ENCODE measurements at regions not wholly inside any gene's neighbourhood (a gene's known extent, or its start where the extent isn't known, plus 50 kb on each side); places are given as distances from the start of the nearest gene placed in this dataset.

- no peak for DNase-seq (ENCODE audit: low read depth)
- Histone ChIP-seq H3K27me3 (ENCODE audit: control insufficient read depth, insufficient read depth, low read length) (no peaks in the 10 kb centered on the region), H3K4me3 (ENCODE audit: low read depth, low read length) (no peak overlapping the region), H3K36me3 (ENCODE audit: control insufficient read depth, insufficient read depth, low read length) (no peaks in the 10 kb centered on the region)
- no peak for TF ChIP-seq CTCF (IDR thresholded peaks at IDR 0.05; ENCODE audit: insufficient read depth, low read length, poor library complexity, severe bottlenecking)
Measured at GRCh38 chr6:23731609-23732008, 394.4 kb upstream of the NRSN1 start.

GRCh38 chr6:23732521-23732920, 393.5 kb upstream of the NRSN1 start:
- H3K4me3 ChIP-seq (ENCODE audit: low read depth, low read length): no peak overlapping the region
- DNase-seq (ENCODE audit: low read depth): no peak
- no peak for TF ChIP-seq CTCF (IDR thresholded peaks at IDR 0.05; ENCODE audit: insufficient read depth, low read length, poor library complexity, severe bottlenecking)
- H3K36me3 ChIP-seq (ENCODE audit: control insufficient read depth, insufficient read depth, low read length): no peaks in the 10 kb centered on the region
- no peaks in the 10 kb centered on the region for H3K27me3 ChIP-seq (ENCODE audit: control insufficient read depth, insufficient read depth, low read length)

GRCh38 chr6:23735151-23735550, 390.9 kb upstream of the NRSN1 start:
- no peak overlapping the region for H3K4me3 ChIP-seq (ENCODE audit: low read depth, low read length)
- no peak for DNase-seq (ENCODE audit: low read depth)
- no peaks in the 10 kb centered on the region for H3K36me3 ChIP-seq (ENCODE audit: control insufficient read depth, insufficient read depth, low read length)
- H3K27me3 ChIP-seq (ENCODE audit: control insufficient read depth, insufficient read depth, low read length): no peaks in the 10 kb centered on the region
- TF ChIP-seq CTCF (IDR thresholded peaks at IDR 0.05; ENCODE audit: insufficient read depth, low read length, poor library complexity, severe bottlenecking): no peak

- no peaks in the 10 kb centered on the region for H3K36me3 ChIP-seq (ENCODE audit: control insufficient read depth, insufficient read depth, low read length)
- no peak for TF ChIP-seq CTCF (IDR thresholded peaks at IDR 0.05; ENCODE audit: insufficient read depth, low read length, poor library complexity, severe bottlenecking)
- H3K27me3 ChIP-seq (ENCODE audit: control insufficient read depth, insufficient read depth, low read length): no peaks in the 10 kb centered on the region
- H3K4me3 ChIP-seq (ENCODE audit: low read depth, low read length): no peak overlapping the region
- DNase-seq (ENCODE audit: low read depth): no peak
Measured at GRCh38 chr6:23736577-23736976, 389.4 kb upstream of the NRSN1 start.

GRCh38 chr6:23747239-23747638, 378.8 kb upstream of the NRSN1 start:
- no peaks in the 10 kb centered on the region for H3K27me3 ChIP-seq (ENCODE audit: control insufficient read depth, insufficient read depth, low read length)
- no peaks in the 10 kb centered on the region for H3K36me3 ChIP-seq (ENCODE audit: control insufficient read depth, insufficient read depth, low read length)
- DNase-seq (ENCODE audit: low read depth): no peak
- no peak overlapping the region for H3K4me3 ChIP-seq (ENCODE audit: low read depth, low read length)
- TF ChIP-seq CTCF (IDR thresholded peaks at IDR 0.05; ENCODE audit: insufficient read depth, low read length, poor library complexity, severe bottlenecking): no peak

GRCh38 chr6:23752414-23752813, 373.6 kb upstream of the NRSN1 start:
- H3K4me3 ChIP-seq (ENCODE audit: low read depth, low read length): no peak overlapping the region
- TF ChIP-seq CTCF (IDR thresholded peaks at IDR 0.05; ENCODE audit: insufficient read depth, low read length, poor library complexity, severe bottlenecking): no peak
- no peak for DNase-seq (ENCODE audit: low read depth)
- H3K36me3 ChIP-seq (ENCODE audit: control insufficient read depth, insufficient read depth, low read length): no peaks in the 10 kb centered on the region
- H3K27me3 ChIP-seq (ENCODE audit: control insufficient read depth, insufficient read depth, low read length): no peaks in the 10 kb centered on the region

Data from kidney epithelial cell (primary cell).